Activated CD8-positive, alpha-beta memory T cell treated with anti-CD3 and anti-CD28 coated beads for 24 hours (primary cell): ENCODE measurements at regions not wholly inside any gene's neighbourhood (a gene's known extent, or its start where the extent isn't known, plus 50 kb on each side); places are given as distances from the start of the nearest gene placed in this dataset.
"Not testable (repeated sequence)": the region's sequence is repeated elsewhere in the genome, so short reads cannot be mapped to it uniquely, and the experiment has no call there.

Experiments
- DNase-seq: peaks from one replicate; pipeline ENCODE4 v3.0.0-alpha.2; 2020

- no peak for DNase-seq
Measured at GRCh38 chr3:150327678-150328653, 80.1 kb upstream of the TSC22D2 start.

GRCh38 chr3:150324788-150325187 lies 83.3 kb upstream of the TSC22D2 start:
- DNase-seq: no peak

GRCh38 chr3:150324245-150324644 lies 83.9 kb upstream of the TSC22D2 start:
- DNase-seq: no peak

GRCh38 chr3:150323770-150324169 lies 84.3 kb upstream of the TSC22D2 start:
- DNase-seq: no peak

- DNase-seq: not testable (repeated sequence)
Measured at GRCh38 chr3:150323091-150323490, 85.0 kb upstream of the TSC22D2 start.

- DNase-seq: not testable (repeated sequence)
Measured at GRCh38 chr3:150320971-150321370, 87.1 kb upstream of the TSC22D2 start.

GRCh38 chr3:150319900-150320299 lies 88.2 kb upstream of the TSC22D2 start:
- no peak for DNase-seq

- DNase-seq: no peak
Measured at GRCh38 chr3:150317469-150317868, 90.6 kb upstream of the TSC22D2 start.

- no peak for DNase-seq
Measured at GRCh38 chr3:150315721-150316120, 92.4 kb upstream of the TSC22D2 start.

GRCh38 chr3:150314248-150315004 lies 93.7 kb upstream of the TSC22D2 start:
- no peak for DNase-seq

- DNase-seq: no peak
Measured at GRCh38 chr3:150312018-150312657, 96.0 kb upstream of the TSC22D2 start.

- no peak for DNase-seq
Measured at GRCh38 chr3:150311156-150311555, 96.9 kb upstream of the TSC22D2 start.

- no peak for DNase-seq
Measured at GRCh38 chr3:150309557-150309956, 98.5 kb upstream of the TSC22D2 start.

- DNase-seq: no peak
Measured at GRCh38 chr3:150309257-150309542, 98.9 kb upstream of the TSC22D2 start.

GRCh38 chr3:150308481-150309256 lies 99.4 kb upstream of the TSC22D2 start:
- DNase-seq: no peak

- DNase-seq: no peak
Measured at GRCh38 chr3:150308037-150308319, 100.1 kb upstream of the TSC22D2 start.

GRCh38 chr3:150307311-150308036 lies 100.6 kb upstream of the TSC22D2 start:
- DNase-seq: no peak

- no peak for DNase-seq
Measured at GRCh38 chr3:150306906-150307305, 101.2 kb upstream of the TSC22D2 start.

- no peak for DNase-seq
Measured at GRCh38 chr3:150306083-150306482, 102.0 kb upstream of the TSC22D2 start.

GRCh38 chr3:150303768-150304167 lies 104.3 kb upstream of the TSC22D2 start:
- DNase-seq: no peak

- DNase-seq: no peak
Measured at GRCh38 chr3:150302246-150302645, 105.9 kb upstream of the TSC22D2 start.

- DNase-seq: no peak
Measured at GRCh38 chr3:150300852-150301517, 107.1 kb upstream of the TSC22D2 start.
